ENCODE measurements at regions not wholly inside any gene's neighbourhood (a gene's known extent, or its start where the extent isn't known, plus 50 kb on each side); places are given as distances from the start of the nearest gene placed in this dataset.

DNA sequence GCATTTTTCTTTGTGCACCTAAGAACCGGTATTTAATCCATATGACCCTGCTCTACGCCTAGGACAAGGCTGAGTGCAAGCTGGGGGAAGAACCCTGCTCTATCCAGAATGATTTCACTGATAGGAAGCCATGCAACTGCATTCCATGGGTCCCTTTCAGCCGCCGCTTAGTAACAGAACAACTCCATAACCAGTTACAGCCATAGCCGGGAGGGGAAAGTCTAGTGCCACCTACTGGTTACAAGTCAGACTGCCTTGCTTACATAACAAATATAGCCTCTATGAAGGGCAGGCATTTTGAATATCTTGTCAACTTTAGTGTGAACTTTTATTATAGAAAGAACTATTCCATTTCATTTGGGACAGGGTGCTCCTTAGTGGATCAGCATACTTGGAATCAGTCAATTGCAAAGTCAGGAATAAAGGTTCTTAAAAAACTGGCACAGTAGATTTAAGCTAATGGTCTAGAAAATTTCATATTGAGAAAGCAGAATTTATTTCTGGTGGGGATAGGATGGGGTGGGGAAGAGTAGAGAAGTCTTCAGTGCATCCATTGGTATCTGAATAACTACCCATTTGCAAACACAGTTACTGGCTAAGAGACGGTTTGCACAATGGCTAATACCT lies 521.7 kb downstream of the ADRA2A start:
- Histone ChIP-seq H3K9me3 (ENCODE audit: control insufficient read depth in 1 of 2, low read length in 2 of 2) (no peaks in the 10 kb centered on the region), H3K27ac (ENCODE audit: low read depth, low read length) (no peak overlapping the region), H3K4me3 (ENCODE audit: low read length in 2 of 2) (no peak overlapping the region), H3K36me3 (ENCODE audit: insufficient read depth, low read length) (no peaks in the 10 kb centered on the region), H3K27me3 (ENCODE audit: insufficient read depth, low read length) (no peaks in the 10 kb centered on the region), H3K4me1 (ENCODE audit: insufficient read depth, low read length) (no peaks in the 10 kb centered on the region)
- Mint-ChIP-seq H3K36me3 (no peaks in the 10 kb centered on the region), H3K27me3 (peaks cover 2 to 5% of the 10 kb centered on the region in 2 donors), H3K4me3 (no peak overlapping the region), H3K27ac (no peak overlapping the region), H3K4me1 (no peaks in the 10 kb centered on the region), H3K9me3 (no peaks in the 10 kb centered on the region)
- intact Hi-C loops (cut with micrococcal nuclease): loop anchor here (10.0 kb wide), 1 partner anchor 704 kb away; no protein-coding TSS in a partner anchor
- DNase-seq: peak; percentile 31 to 51 (median 41)
- CTCF ChIA-PET (ENCODE audit: partially characterized antibody): interaction anchor here (0.8 to 3.1 kb wide), 14 partner anchors 8 to 990 kb away, joined by 3 to 18 read pairs (median 5); partner anchors contain the start of gene ADRA2A
- POLR2A ChIA-PET (ENCODE audit: partially characterized antibody): no interaction called here

DNA sequence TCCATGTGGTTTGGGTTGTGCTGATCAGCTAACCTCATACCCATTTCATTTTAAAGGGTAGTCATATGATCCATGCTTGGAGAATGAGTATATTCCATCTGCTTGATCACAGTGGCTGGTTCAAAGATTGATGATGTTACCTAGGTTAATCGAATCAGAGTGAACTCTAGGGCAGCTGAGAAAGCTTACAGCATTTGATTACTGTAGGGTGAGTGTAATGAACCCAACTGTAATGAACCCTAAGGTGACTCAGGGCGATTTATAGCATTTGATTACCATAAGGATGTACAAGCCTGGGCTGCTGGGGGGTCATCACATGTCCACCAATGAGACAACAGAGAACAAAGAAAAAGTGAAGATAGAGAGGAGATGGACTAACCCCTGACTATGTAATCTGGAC lies 523.1 kb downstream of the ADRA2A start:
- H3K27ac ChIP-seq (ENCODE audit: low read depth, low read length): no peak overlapping the region
- no peaks in the 10 kb centered on the region for H3K27me3 ChIP-seq (ENCODE audit: insufficient read depth, low read length)
- no peak overlapping the region for H3K4me3 Mint-ChIP-seq
- H3K27ac Mint-ChIP-seq: no peak overlapping the region
- DNase-seq: no peak
- H3K4me3 ChIP-seq (ENCODE audit: low read length in 2 of 2): no peak overlapping the region
- H3K9me3 Mint-ChIP-seq: no peaks in the 10 kb centered on the region
- H3K36me3 Mint-ChIP-seq: no peaks in the 10 kb centered on the region
- ChIA-PET POLR2A (ENCODE audit: partially characterized antibody) (no interaction called here), CTCF (ENCODE audit: partially characterized antibody) (interaction anchor here (1.2 to 3.1 kb wide), 7 partner anchors 8 to 992 kb away, joined by 3 to 18 read pairs (median 8); partner anchors contain the start of gene ADRA2A)
- intact Hi-C loops (cut with micrococcal nuclease): loop anchor here (10.0 kb wide), 1 partner anchor 705 kb away; no protein-coding TSS in a partner anchor
- peaks cover 7 to 8% of the 10 kb centered on the region in 2 donors for H3K27me3 Mint-ChIP-seq
- no peaks in the 10 kb centered on the region for H3K4me1 Mint-ChIP-seq
- H3K36me3 ChIP-seq (ENCODE audit: insufficient read depth, low read length): no peaks in the 10 kb centered on the region
- H3K4me1 ChIP-seq (ENCODE audit: insufficient read depth, low read length): no peaks in the 10 kb centered on the region
- no peaks in the 10 kb centered on the region for H3K9me3 ChIP-seq (ENCODE audit: control insufficient read depth in 1 of 2, low read length in 2 of 2)

- CTCF ChIA-PET (ENCODE audit: partially characterized antibody): interaction anchor here (3.1 kb wide), 1 partner anchor 28 kb away, joined by 9 read pairs; no protein-coding TSS in a partner anchor
- no peaks in the 10 kb centered on the region for H3K27me3 ChIP-seq (ENCODE audit: insufficient read depth, low read length)
- H3K36me3 ChIP-seq (ENCODE audit: insufficient read depth, low read length): no peaks in the 10 kb centered on the region
- no peaks in the 10 kb centered on the region for H3K4me1 Mint-ChIP-seq
- no peak overlapping the region for H3K27ac ChIP-seq (ENCODE audit: low read depth, low read length)
- intact Hi-C loops (cut with micrococcal nuclease): no loop called here
- no peaks in the 10 kb centered on the region for H3K36me3 Mint-ChIP-seq
- H3K4me3 ChIP-seq (ENCODE audit: low read length in 2 of 2): no peak overlapping the region
- H3K4me3 Mint-ChIP-seq: no peak overlapping the region
- H3K4me1 ChIP-seq (ENCODE audit: insufficient read depth, low read length): no peaks in the 10 kb centered on the region
- peaks cover 7 to 11% of the 10 kb centered on the region in 2 donors for H3K27me3 Mint-ChIP-seq
- DNase-seq: no peak
- no peak overlapping the region for H3K27ac Mint-ChIP-seq
- POLR2A ChIA-PET (ENCODE audit: partially characterized antibody): no interaction called here
- no peaks in the 10 kb centered on the region for H3K9me3 ChIP-seq (ENCODE audit: control insufficient read depth in 1 of 2, low read length in 2 of 2)
- H3K9me3 Mint-ChIP-seq: peaks cover 0 to 1% (median 0%) of the 10 kb centered on the region in 8 donors
Measured at GRCh38 chr10:111600772-111601171, 523.9 kb downstream of the ADRA2A start.

- DNase-seq: no peak
- no peaks in the 10 kb centered on the region for H3K4me1 ChIP-seq (ENCODE audit: insufficient read depth, low read length)
- H3K9me3 ChIP-seq (ENCODE audit: control insufficient read depth in 1 of 2, low read length in 2 of 2): no peaks in the 10 kb centered on the region
- Mint-ChIP-seq H3K4me3 (no peak overlapping the region), H3K27ac (no peak overlapping the region), H3K27me3 (peaks cover 0 to 5% of the 10 kb centered on the region in 2 donors), H3K36me3 (no peaks in the 10 kb centered on the region), H3K9me3 (peaks cover 0 to 7% (median 0%) of the 10 kb centered on the region in 8 donors), H3K4me1 (no peaks in the 10 kb centered on the region)
- ChIA-PET POLR2A (ENCODE audit: partially characterized antibody) (no interaction called here), CTCF (ENCODE audit: partially characterized antibody) (interaction anchor here (1.8 kb wide), 1 partner anchor 14 kb away, joined by 6 read pairs; no protein-coding TSS in a partner anchor)
- H3K4me3 ChIP-seq (ENCODE audit: low read length in 2 of 2): no peak overlapping the region
- H3K27ac ChIP-seq (ENCODE audit: low read depth, low read length): no peak overlapping the region
- no peaks in the 10 kb centered on the region for H3K36me3 ChIP-seq (ENCODE audit: insufficient read depth, low read length)
- no peaks in the 10 kb centered on the region for H3K27me3 ChIP-seq (ENCODE audit: insufficient read depth, low read length)
- intact Hi-C loops (cut with micrococcal nuclease): no loop called here
Measured at GRCh38 chr10:111612273-111612672, 535.4 kb downstream of the ADRA2A start.

DNA sequence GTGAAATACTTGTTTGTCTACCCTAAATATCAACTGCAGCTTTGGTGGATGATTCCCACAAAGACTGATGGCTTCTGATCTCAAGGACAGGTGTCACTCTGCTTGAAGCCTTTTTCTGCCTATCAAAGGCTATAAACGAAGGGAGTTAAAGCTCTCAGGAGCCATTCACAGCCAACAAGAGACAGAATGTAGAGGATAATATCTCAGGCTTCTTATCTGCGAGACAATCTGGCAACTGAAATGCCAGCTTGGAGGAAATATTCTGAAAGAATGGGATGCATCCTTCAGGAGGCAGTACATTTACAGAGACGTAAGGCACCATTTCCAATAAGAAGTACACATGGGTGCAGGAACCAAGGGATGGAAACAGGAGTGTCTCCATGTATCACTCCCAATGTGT lies 549.4 kb downstream of the GPAM start:
- no peaks in the 10 kb centered on the region for H3K36me3 ChIP-seq (ENCODE audit: insufficient read depth, low read length)
- CTCF ChIA-PET (ENCODE audit: partially characterized antibody): no interaction called here
- intact Hi-C loops (cut with micrococcal nuclease): no loop called here

DNA sequence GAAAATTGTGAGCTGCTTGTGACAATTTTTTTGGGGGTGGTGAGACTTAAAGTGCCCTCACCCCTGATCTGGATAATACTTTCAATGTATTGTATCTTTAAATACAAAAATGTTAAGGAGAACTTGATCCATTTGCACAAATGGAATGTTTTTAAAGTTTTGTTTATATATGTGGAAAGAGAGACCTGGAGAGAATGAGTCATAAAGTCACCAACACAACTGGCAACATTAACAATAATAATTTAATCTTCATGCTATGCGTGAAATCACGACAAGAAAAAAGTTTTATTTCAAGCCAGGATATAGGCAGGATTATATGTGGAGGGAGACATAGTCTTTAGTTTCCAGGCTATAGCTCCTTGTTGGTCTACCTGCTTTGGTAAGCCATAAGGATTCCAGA lies 537.5 kb downstream of the GPAM start:
- CTCF ChIA-PET (ENCODE audit: partially characterized antibody): no interaction called here
- Histone ChIP-seq H3K27ac (ENCODE audit: low read depth, low read length) (no peak overlapping the region), H3K27me3 (ENCODE audit: insufficient read depth, low read length) (no peaks in the 10 kb centered on the region), H3K4me1 (ENCODE audit: insufficient read depth, low read length) (no peaks in the 10 kb centered on the region), H3K4me3 (ENCODE audit: low read length in 2 of 2) (no peak overlapping the region), H3K36me3 (ENCODE audit: insufficient read depth, low read length) (no peaks in the 10 kb centered on the region), H3K9me3 (ENCODE audit: control insufficient read depth in 1 of 2, low read length in 2 of 2) (no peaks in the 10 kb centered on the region)
- intact Hi-C loops (cut with micrococcal nuclease): no loop called here
- H3K4me1 Mint-ChIP-seq: no peaks in the 10 kb centered on the region
- no peaks in the 10 kb centered on the region for H3K36me3 Mint-ChIP-seq
- DNase-seq: no peak
- H3K9me3 Mint-ChIP-seq: peaks cover 0 to 34% (median 23%) of the 10 kb centered on the region in 8 donors
- POLR2A ChIA-PET (ENCODE audit: partially characterized antibody): no interaction called here
- peaks cover 0 to 3% of the 10 kb centered on the region in 2 donors for H3K27me3 Mint-ChIP-seq
- no peak overlapping the region for H3K4me3 Mint-ChIP-seq
- H3K27ac Mint-ChIP-seq: no peak overlapping the region

More for the DNA sequence above, 549.4 kb downstream of the GPAM start:
- Mint-ChIP-seq H3K9me3 (peaks cover 0 to 11% (median 5%) of the 10 kb centered on the region in 8 donors), H3K4me3 (no peak overlapping the region), H3K4me1 (no peaks in the 10 kb centered on the region), H3K27me3 (peaks cover 0 to 1% of the 10 kb centered on the region in 2 donors), H3K36me3 (no peaks in the 10 kb centered on the region), H3K27ac (no peak overlapping the region)
- POLR2A ChIA-PET (ENCODE audit: partially characterized antibody): no interaction called here
- Histone ChIP-seq H3K4me1 (ENCODE audit: insufficient read depth, low read length) (no peaks in the 10 kb centered on the region), H3K4me3 (ENCODE audit: low read length in 2 of 2) (no peak overlapping the region), H3K27me3 (ENCODE audit: insufficient read depth, low read length) (no peaks in the 10 kb centered on the region), H3K9me3 (ENCODE audit: control insufficient read depth in 1 of 2, low read length in 2 of 2) (no peaks in the 10 kb centered on the region), H3K27ac (ENCODE audit: low read depth, low read length) (no peak overlapping the region)
- no peak for DNase-seq

GRCh38 chr10:111648046-111648445 lies 535.5 kb downstream of the GPAM start:
- no peak overlapping the region for H3K27ac Mint-ChIP-seq
- Histone ChIP-seq H3K9me3 (ENCODE audit: control insufficient read depth in 1 of 2, low read length in 2 of 2) (no peaks in the 10 kb centered on the region), H3K4me3 (ENCODE audit: low read length in 2 of 2) (no peak overlapping the region), H3K27me3 (ENCODE audit: insufficient read depth, low read length) (no peaks in the 10 kb centered on the region), H3K36me3 (ENCODE audit: insufficient read depth, low read length) (no peaks in the 10 kb centered on the region), H3K27ac (ENCODE audit: low read depth, low read length) (no peak overlapping the region), H3K4me1 (ENCODE audit: insufficient read depth, low read length) (no peaks in the 10 kb centered on the region)
- H3K27me3 Mint-ChIP-seq: peaks cover 2 to 4% of the 10 kb centered on the region in 2 donors
- no peaks in the 10 kb centered on the region for H3K4me1 Mint-ChIP-seq
- intact Hi-C loops (cut with micrococcal nuclease): no loop called here
- POLR2A ChIA-PET (ENCODE audit: partially characterized antibody): no interaction called here
- no peaks in the 10 kb centered on the region for H3K36me3 Mint-ChIP-seq
- H3K9me3 Mint-ChIP-seq: peaks cover 0 to 38% (median 29%) of the 10 kb centered on the region in 8 donors
- H3K4me3 Mint-ChIP-seq: no peak overlapping the region
- CTCF ChIA-PET (ENCODE audit: partially characterized antibody): no interaction called here
- DNase-seq: no peak
